Loucy (cell line): ENCODE measurements at regions not wholly inside any gene's neighbourhood (a gene's known extent, or its start where the extent isn't known, plus 50 kb on each side); places are given as distances from the start of the nearest gene placed in this dataset.

Experiments used
- CTCF ChIP-seq: fragments of 200-600 bp; sonication (generic); conservative IDR thresholded peaks from 2 replicates; pipeline ENCODE4 v1.5.1; 2014; ENCODE audit warnings: mild to moderate bottlenecking, antibody characterized with exemption, low read length
- EZH2phosphoT487 ChIP-seq: fragments of 200-600 bp; IDR thresholded peaks from 2 replicates; pipeline ENCODE4 v1.6.1; 2018; ENCODE audit warnings: antibody characterized with exemption, mild to moderate bottlenecking, moderate library complexity, borderline replicate concordance

GRCh38 chr11:116458546-116458945, 314.2 kb downstream of the BUD13 start:
- TF ChIP-seq CTCF = no peak
- no peak for TF ChIP-seq EZH2phosphoT487
